CD4-positive, alpha-beta T cell (primary cell): ENCODE measurements at regions not wholly inside any gene's neighbourhood (a gene's known extent, or its start where the extent isn't known, plus 50 kb on each side); places are given as distances from the start of the nearest gene placed in this dataset.
"Not testable (repeated sequence)": the region's sequence is repeated elsewhere in the genome, so short reads cannot be mapped to it uniquely, and the experiment has no call there.

Experiments
- ATAC-seq: fragments of 200-7000 bp; cut with Tn5 transposase; one replicate; pipeline ENCODE4 v1.10.0; 2022; ENCODE audit warnings: mild to moderate bottlenecking; ENCODE audit not compliant: poor library complexity
- CTCF ChIA-PET: fragments of 350-600 bp; sonication (Branson Sonifier 250); formaldehyde crosslinking; loops from one replicate; lab custom pipeline; 2021; ENCODE audit warnings: antibody characterized with exemption, inconsistent platforms; lab: Charles Lee
- POLR2A ChIA-PET: fragments of 350-600 bp; sonication (Branson Sonifier 250); formaldehyde crosslinking; loops from one replicate; lab custom pipeline; 2021; ENCODE audit warnings: antibody characterized with exemption, inconsistent platforms; lab: Charles Lee
- DNase-seq, 14 experiments: peaks; one replicate each; pipeline ENCODE4 v3.0.0-alpha.2; 2013 to 2020; ENCODE audit warnings: mixed read lengths in 2 of 14
- H3K27ac ChIP-seq, 2 donors: one replicate each; pipeline versions ENCODE4 v1.5.1 to v1.7.0; 2013; ENCODE audit warnings: low read length in 2 of 2, low read depth in 1 of 2, mild to moderate bottlenecking in 1 of 2
- H3K27me3 ChIP-seq, 2 experiments: 1 replicate in 1 of 2; 2 replicates in 1 of 2; pipeline versions ENCODE4 v1.6.1 to v1.7.0; 2013; ENCODE audit warnings: low read length in 2 of 2, control low read depth in 1 of 2, mild to moderate bottlenecking in 1 of 2, moderate library complexity in 1 of 2; ENCODE audit not compliant: insufficient read depth in 2 of 2, control insufficient read depth in 1 of 2
- H3K36me3 ChIP-seq: one replicate; pipeline ENCODE4 v1.6.1; 2013; ENCODE audit warnings: low read length, control low read depth; ENCODE audit not compliant: insufficient read depth
- H3K4me1 ChIP-seq: one replicate; pipeline ENCODE4 v1.6.1; 2013; ENCODE audit warnings: low read length, control low read depth; ENCODE audit not compliant: insufficient read depth
- H3K4me3 ChIP-seq: one replicate; pipeline ENCODE4 v1.5.1; 2013; ENCODE audit warnings: mild to moderate bottlenecking, low read length, moderate library complexity
- H3K9me3 ChIP-seq, 2 experiments: 1 replicate in 1 of 2; 2 replicates in 1 of 2; pipeline versions ENCODE4 v1.6.1 to v1.7.0; 2013; ENCODE audit warnings: low read length in 2 of 2, mild to moderate bottlenecking in 2 of 2, control low read depth in 1 of 2, moderate library complexity in 1 of 2; ENCODE audit not compliant: control insufficient read depth in 1 of 2, insufficient read depth in 1 of 2
- H3K27ac Mint-ChIP-seq: one replicate; pipeline ENCODE4 v1.8.0; 2020; ENCODE audit warnings: mixed read lengths
- H3K27me3 Mint-ChIP-seq: one replicate; pipeline ENCODE4 v1.8.0; 2021; ENCODE audit warnings: mixed read lengths
- H3K36me3 Mint-ChIP-seq: one replicate; pipeline ENCODE4 v1.8.0; 2021; ENCODE audit warnings: low read depth, mixed read lengths
- H3K4me1 Mint-ChIP-seq: one replicate; pipeline ENCODE4 v1.8.0; 2021; ENCODE audit warnings: low read depth, mixed read lengths
- H3K4me3 Mint-ChIP-seq: one replicate; pipeline ENCODE4 v1.8.0; 2020; ENCODE audit warnings: mild to moderate bottlenecking, mixed read lengths
- H3K9me3 Mint-ChIP-seq: one replicate; pipeline ENCODE4 v1.8.0; 2020; ENCODE audit warnings: mixed read lengths
- intact Hi-C, 2 experiments: fragments of 100-400 bp; cut with DNase I in 1 of 2; cut with micrococcal nuclease in 1 of 2; formaldehyde crosslinking; loops; one replicate each; pipeline versions ENCODE4 v1.15.1 to v1.9.0; 2023 to 2025; cut with DNase I, micrococcal nuclease

DNA sequence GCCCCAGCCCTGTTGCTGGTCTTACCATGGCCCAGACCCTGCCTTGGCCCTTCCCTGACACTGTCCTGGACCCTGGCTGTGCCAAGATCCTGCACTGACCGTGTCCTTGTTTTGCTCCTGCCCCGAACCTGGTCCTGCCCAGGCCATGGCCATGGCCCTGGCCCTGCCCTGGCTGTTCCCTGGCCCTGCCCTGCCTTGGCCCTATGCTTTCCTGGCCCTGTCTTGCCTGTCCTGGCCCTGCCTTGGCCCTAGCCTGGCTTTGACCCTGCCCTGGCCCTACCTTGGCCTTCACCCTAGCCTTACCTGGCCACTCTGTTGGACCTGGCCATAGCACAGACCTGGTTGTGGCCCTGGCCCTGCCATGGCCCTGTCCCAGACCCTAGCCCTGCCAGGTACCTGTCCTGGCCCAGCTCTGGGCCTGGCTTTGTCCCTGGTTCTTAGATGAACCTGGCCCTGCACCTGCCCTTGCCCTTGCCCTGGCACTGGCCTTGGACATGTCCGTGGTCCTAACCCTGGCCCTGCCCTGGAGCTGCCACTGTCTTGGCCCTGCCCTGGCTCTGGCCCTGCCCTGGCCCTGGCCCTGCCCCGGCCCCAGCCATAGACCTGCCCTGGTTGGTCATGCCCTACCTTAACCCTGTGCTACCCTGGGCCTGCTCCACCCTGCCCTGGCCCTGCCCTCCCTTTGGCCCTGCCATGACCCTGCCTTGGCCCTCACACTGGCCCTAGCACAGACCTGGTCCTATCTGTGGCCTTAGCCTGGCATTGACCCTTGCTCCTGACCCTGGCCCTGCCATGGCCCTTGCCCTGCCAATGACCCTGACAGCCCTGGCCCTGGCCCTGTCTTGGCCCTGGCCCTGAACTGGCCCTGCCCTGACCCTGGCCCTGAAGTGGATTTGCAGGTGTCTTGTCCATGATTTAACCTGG is 238.1 kb downstream of the GOLGA6L6 start:
- H3K27me3 Mint-ChIP-seq, H3K9me3 Mint-ChIP-seq, H3K4me3 Mint-ChIP-seq, H3K4me1 ChIP-seq, H3K36me3 Mint-ChIP-seq, ATAC-seq, H3K4me3 ChIP-seq, intact Hi-C loops, POLR2A ChIA-PET, H3K4me1 Mint-ChIP-seq, DNase-seq, H3K27ac Mint-ChIP-seq, H3K27me3 ChIP-seq, H3K36me3 ChIP-seq, H3K27ac ChIP-seq, CTCF ChIA-PET: not testable (repeated sequence)
- H3K9me3 ChIP-seq, result peaks cover 0 to 65% of the 10 kb centered on the region in 2 experiments

DNA sequence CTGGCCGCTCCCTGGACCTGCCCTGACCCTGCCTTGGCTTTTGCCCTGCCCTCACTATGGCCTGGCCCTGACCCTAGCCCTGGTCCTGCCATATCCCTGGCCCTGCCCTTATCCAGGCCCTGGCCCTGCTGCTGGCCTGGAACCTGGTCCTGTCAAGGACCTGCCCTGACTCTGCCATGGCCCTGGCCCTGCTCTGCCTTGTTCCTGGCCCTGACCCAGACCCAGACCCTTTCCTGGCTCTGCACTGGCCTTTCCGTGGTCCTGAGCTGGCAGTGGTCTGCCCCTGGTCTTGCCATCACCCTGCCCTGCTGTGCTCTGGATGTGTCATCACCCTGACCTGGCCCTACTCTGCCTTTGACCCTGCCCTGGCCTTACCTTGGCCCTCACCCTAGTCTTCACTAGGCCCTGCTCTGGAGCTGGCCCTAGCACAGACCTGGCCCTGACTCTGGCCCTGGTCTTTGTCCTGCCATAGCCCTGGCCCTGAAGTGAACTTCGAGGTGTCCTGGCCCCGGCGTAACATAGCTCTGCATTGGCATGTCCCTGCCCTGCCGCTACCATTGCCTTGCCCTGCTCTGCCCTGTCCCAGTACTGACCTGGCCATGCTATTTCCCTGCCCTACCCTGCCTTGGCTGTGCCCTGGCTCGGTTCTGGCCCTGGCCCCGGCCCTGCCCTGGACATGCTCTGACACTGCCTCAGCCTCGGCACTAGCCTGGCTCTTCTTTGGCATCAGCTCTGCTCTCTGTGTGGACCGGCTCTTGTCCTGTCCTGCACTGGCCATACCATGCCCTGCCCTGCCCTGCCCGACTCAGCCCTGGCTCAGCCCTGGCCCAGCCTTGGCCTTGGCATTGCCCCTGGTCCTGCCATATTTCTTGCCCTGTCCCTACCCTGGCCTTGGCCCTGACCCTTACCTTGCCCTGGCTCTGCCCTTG is 239.2 kb downstream of the GOLGA6L6 start:
- H3K27ac Mint-ChIP-seq, POLR2A ChIA-PET, H3K9me3 Mint-ChIP-seq: not testable (repeated sequence)

DNA sequence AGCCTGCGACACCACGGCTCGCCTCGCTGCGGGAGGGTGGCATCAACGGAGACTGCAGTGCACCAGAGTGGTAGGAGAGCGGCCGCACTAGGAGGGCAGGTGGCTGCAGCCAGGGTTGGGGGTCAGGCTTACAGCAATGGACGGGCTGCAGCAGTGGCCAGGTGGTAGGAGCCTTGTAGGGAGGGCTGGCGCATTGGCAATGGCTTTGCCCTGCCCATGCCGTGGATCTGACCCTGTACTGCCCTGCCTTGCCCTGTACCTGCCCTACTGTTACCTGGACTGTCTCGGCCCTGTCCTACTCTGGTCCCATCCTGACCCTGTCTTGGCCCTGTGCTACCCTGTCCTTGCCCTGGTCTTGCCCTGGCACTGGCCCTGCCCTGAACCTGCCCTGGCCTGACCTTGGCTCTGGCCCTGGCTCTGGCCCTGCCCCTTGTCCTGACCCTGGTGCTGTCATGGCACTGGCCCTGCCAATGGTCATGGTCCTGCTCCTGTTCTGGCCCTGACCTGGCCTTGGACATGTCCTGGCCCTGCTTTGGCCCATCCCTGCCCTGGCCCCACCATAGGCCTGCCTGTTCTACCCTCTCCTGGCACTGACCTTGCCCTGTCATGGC is 240.0 kb downstream of the GOLGA6L6 start:
- H3K36me3 ChIP-seq, intact Hi-C loops, H3K27me3 ChIP-seq, H3K9me3 Mint-ChIP-seq, DNase-seq, H3K4me3 Mint-ChIP-seq, CTCF ChIA-PET, H3K27ac ChIP-seq, H3K4me3 ChIP-seq, H3K27ac Mint-ChIP-seq, H3K4me1 Mint-ChIP-seq, POLR2A ChIA-PET, H3K36me3 Mint-ChIP-seq, H3K4me1 ChIP-seq, ATAC-seq, H3K27me3 Mint-ChIP-seq: not testable (repeated sequence)
- H3K9me3 ChIP-seq, result peaks cover 0 to 60% of the 10 kb centered on the region in 2 experiments

More for the DNA sequence above, 239.2 kb downstream of the GOLGA6L6 start:
- H3K4me1 Mint-ChIP-seq, DNase-seq, H3K27me3 Mint-ChIP-seq, ATAC-seq, H3K36me3 ChIP-seq, H3K27me3 ChIP-seq, H3K36me3 Mint-ChIP-seq, H3K4me1 ChIP-seq, H3K27ac ChIP-seq, intact Hi-C loops, H3K4me3 ChIP-seq, CTCF ChIA-PET, H3K4me3 Mint-ChIP-seq: not testable (repeated sequence)
- peaks cover 0 to 65% of the 10 kb centered on the region in 2 experiments for H3K9me3 ChIP-seq

DNA sequence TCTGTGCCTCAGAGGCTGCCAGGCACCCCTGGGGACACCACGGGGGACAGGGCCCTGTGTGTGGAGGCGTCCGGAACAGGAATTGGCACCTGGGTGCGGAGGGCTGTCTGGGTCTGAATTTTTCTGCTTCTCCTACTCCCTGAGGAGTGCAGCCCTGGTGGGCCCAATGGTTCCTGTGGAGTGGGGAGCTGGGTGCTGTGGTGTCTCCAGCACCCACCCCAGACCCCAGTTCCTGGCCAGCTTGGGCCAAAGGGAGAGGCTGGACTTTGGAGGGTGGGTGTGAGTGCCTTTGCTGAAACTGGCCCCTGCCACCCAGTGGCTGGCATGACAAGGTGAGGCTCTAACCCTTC is 240.6 kb downstream of the GOLGA6L6 start:
- intact Hi-C loops, H3K27me3 ChIP-seq, CTCF ChIA-PET, H3K4me3 ChIP-seq, H3K9me3 Mint-ChIP-seq, H3K36me3 ChIP-seq, H3K36me3 Mint-ChIP-seq, H3K4me3 Mint-ChIP-seq, H3K27ac Mint-ChIP-seq, H3K27ac ChIP-seq, H3K4me1 ChIP-seq, DNase-seq, ATAC-seq, H3K27me3 Mint-ChIP-seq, POLR2A ChIA-PET, H3K4me1 Mint-ChIP-seq: not testable (repeated sequence)
- H3K9me3 ChIP-seq, result peaks cover 0 to 55% of the 10 kb centered on the region in 2 experiments

DNA sequence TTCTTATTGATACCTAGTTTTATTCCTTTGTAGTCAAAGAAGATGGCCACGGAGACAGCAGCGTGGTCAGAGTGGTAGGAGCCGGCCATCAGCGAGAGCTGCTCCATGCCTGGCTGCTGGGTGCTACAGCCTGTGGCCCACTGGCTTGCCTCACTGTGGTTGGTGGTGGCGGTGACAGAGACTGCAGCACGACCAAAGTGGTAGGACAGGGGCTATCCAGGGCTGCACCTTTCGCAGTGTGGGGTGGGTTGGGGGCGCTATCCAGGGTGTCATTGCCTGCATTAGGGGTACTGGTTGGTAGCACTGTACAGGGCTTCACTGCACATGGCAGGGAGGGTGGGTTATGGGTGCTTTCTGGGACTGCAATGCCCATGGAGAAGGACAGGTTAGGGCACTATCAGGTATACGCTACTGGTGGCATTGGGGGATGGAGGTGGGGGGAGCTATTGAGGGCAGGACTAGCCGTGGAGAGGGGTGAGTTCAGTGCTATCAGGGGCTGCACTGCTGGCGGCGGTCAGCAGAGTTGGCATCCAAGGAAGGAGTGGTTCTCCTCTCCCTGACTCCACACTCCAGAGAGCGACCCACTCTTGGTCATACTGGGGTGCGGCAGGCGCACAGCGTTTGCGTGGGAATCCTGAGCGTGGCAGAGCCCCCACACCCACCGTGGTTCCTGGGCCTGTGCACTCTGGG is 241.1 kb downstream of the GOLGA6L6 start:
- H3K27ac ChIP-seq, H3K9me3 Mint-ChIP-seq, H3K4me1 Mint-ChIP-seq, DNase-seq, H3K4me1 ChIP-seq, H3K27me3 Mint-ChIP-seq, intact Hi-C loops, POLR2A ChIA-PET, H3K4me3 ChIP-seq, H3K36me3 Mint-ChIP-seq, H3K27ac Mint-ChIP-seq, H3K27me3 ChIP-seq, ATAC-seq, H3K36me3 ChIP-seq, CTCF ChIA-PET, H3K4me3 Mint-ChIP-seq: not testable (repeated sequence)
- H3K9me3 ChIP-seq, result peaks cover 0 to 53% of the 10 kb centered on the region in 2 experiments

DNA sequence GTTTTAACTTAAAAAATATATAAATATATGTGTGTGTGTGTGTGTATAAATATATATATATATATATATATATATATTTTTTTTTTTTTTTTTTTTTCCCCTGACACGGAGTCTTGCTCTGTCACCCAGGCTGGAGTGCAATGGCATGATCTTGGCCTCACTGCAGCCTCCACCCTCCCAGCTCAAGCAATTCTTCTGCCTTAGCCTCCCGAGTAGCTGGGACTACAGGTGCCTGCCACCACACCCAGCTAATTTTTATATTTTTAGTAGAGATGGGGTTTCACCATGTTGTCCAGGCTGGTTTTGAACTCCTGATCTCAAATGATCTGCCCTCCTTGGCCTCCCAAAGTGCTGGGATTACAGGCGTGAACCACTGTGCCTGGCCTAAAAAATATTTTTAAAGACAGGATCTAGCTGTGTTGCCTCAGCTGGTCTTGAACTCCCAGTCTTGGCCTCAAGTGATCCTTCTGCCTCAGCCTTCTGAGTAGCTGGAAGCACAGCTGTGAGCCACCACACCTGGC is 243.9 kb downstream of the GOLGA6L6 start:
- POLR2A ChIA-PET, H3K4me1 Mint-ChIP-seq, H3K4me3 Mint-ChIP-seq, H3K27me3 ChIP-seq, H3K27ac ChIP-seq, DNase-seq, CTCF ChIA-PET, H3K36me3 Mint-ChIP-seq, H3K27me3 Mint-ChIP-seq, H3K4me3 ChIP-seq, ATAC-seq, intact Hi-C loops, H3K9me3 Mint-ChIP-seq, H3K4me1 ChIP-seq, H3K27ac Mint-ChIP-seq, H3K36me3 ChIP-seq: not testable (repeated sequence)
- H3K9me3 ChIP-seq, result peaks cover 0 to 46% of the 10 kb centered on the region in 2 experiments
